ENCODE measurements at regions not wholly inside any gene's neighbourhood (a gene's known extent, or its start where the extent isn't known, plus 50 kb on each side); places are given as distances from the start of the nearest gene placed in this dataset.
"Not testable (repeated sequence)": the region's sequence is repeated elsewhere in the genome, so short reads cannot be mapped to it uniquely, and the experiment has no call there.

- H3K4me1 Mint-ChIP-seq = no peaks in the 10 kb centered on the region
- ChIA-PET CTCF (no interaction called here), POLR2A (no interaction called here)
- H3K27ac Mint-ChIP-seq = no peak overlapping the region
- H3K4me3 Mint-ChIP-seq = no peak overlapping the region
- no peaks in the 10 kb centered on the region for H3K9me3 Mint-ChIP-seq
- no peak for DNase-seq
- no peaks in the 10 kb centered on the region for H3K27me3 Mint-ChIP-seq
- no peaks in the 10 kb centered on the region for H3K36me3 Mint-ChIP-seq (ENCODE audit: low read depth)
Observed at GRCh38 chr18:56453631-56454030, 184.8 kb downstream of the TXNL1 start.

DNA sequence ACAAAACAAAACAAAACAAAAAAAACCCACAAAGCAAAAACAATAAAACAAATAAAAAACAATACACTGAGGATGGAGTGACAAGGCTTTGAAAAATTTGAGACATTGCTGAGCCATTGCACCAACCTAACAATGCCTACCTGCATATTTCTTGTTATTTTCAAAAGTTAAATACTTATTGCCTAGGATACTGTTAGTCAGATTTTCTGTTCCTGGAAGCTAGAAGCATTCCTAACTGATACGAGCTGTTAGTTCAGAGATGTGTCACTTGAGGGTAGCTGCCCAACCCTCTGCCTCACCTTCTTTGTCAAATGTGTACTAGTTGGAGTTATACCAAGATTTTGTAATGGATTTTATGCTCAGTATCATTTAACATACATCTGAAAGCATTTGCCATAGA lies 187.2 kb downstream of the TXNL1 start:
- Mint-ChIP-seq H3K9me3 (no peaks in the 10 kb centered on the region), H3K27me3 (no peaks in the 10 kb centered on the region), H3K36me3 (ENCODE audit: low read depth) (no peaks in the 10 kb centered on the region), H3K4me1 (no peaks in the 10 kb centered on the region), H3K4me3 (no peak overlapping the region), H3K27ac (no peak overlapping the region)
- CTCF ChIA-PET = no interaction called here
- DNase-seq = no peak
- POLR2A ChIA-PET = no interaction called here

DNA sequence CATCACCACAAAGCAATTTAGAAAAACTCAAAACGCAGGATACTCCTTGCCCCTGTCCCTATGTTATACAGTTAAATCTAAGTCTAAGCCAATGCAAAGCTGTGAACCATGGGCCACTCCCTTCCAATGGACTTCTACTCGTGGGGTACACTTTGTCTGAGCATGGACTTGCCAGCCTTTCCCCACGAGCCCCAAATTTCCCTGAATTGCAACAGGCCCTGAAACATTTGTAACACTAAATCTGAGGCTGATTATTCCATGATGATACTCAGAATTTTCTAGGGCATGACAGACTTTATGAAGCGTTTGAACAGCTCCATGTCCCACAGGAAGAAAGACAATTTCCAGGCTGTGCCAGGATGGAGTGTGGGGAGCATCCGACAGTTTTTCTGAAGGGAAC lies 189.6 kb downstream of the TXNL1 start:
- no peak overlapping the region for H3K4me3 Mint-ChIP-seq

GRCh38 chr18:56445422-56445821 lies 193.0 kb downstream of the TXNL1 start:
- no peak overlapping the region for H3K4me3 Mint-ChIP-seq
- H3K27me3 Mint-ChIP-seq = no peaks in the 10 kb centered on the region
- CTCF ChIA-PET = no interaction called here
- no peak for DNase-seq
- no peaks in the 10 kb centered on the region for H3K4me1 Mint-ChIP-seq
- no peak overlapping the region for H3K27ac Mint-ChIP-seq
- POLR2A ChIA-PET = no interaction called here
- no peaks in the 10 kb centered on the region for H3K9me3 Mint-ChIP-seq
- H3K36me3 Mint-ChIP-seq (ENCODE audit: low read depth) = no peaks in the 10 kb centered on the region

More for the DNA sequence above, 189.6 kb downstream of the TXNL1 start:
- H3K4me1 Mint-ChIP-seq = no peaks in the 10 kb centered on the region
- DNase-seq = no peak
- no peaks in the 10 kb centered on the region for H3K27me3 Mint-ChIP-seq
- ChIA-PET CTCF (no interaction called here), POLR2A (no interaction called here)
- no peaks in the 10 kb centered on the region for H3K9me3 Mint-ChIP-seq
- H3K36me3 Mint-ChIP-seq (ENCODE audit: low read depth) = no peaks in the 10 kb centered on the region
- no peak overlapping the region for H3K27ac Mint-ChIP-seq

- H3K4me1 Mint-ChIP-seq = no peaks in the 10 kb centered on the region
- ChIA-PET POLR2A (no interaction called here), CTCF (no interaction called here)
- H3K9me3 Mint-ChIP-seq = no peaks in the 10 kb centered on the region
- no peaks in the 10 kb centered on the region for H3K36me3 Mint-ChIP-seq (ENCODE audit: low read depth)
- no peak overlapping the region for H3K4me3 Mint-ChIP-seq
- no peak for DNase-seq
- H3K27ac Mint-ChIP-seq = no peak overlapping the region
- no peaks in the 10 kb centered on the region for H3K27me3 Mint-ChIP-seq
Observed at GRCh38 chr18:56444201-56444600, 194.2 kb downstream of the TXNL1 start.

GRCh38 chr18:56443166-56443907 lies 195.1 kb downstream of the TXNL1 start:
- Mint-ChIP-seq H3K9me3 (no peaks in the 10 kb centered on the region), H3K27me3 (no peaks in the 10 kb centered on the region), H3K4me3 (no peak overlapping the region), H3K36me3 (ENCODE audit: low read depth) (no peaks in the 10 kb centered on the region), H3K4me1 (no peaks in the 10 kb centered on the region), H3K27ac (no peak overlapping the region)
- CTCF ChIA-PET = no interaction called here
- no peak for DNase-seq
- POLR2A ChIA-PET = no interaction called here

DNA sequence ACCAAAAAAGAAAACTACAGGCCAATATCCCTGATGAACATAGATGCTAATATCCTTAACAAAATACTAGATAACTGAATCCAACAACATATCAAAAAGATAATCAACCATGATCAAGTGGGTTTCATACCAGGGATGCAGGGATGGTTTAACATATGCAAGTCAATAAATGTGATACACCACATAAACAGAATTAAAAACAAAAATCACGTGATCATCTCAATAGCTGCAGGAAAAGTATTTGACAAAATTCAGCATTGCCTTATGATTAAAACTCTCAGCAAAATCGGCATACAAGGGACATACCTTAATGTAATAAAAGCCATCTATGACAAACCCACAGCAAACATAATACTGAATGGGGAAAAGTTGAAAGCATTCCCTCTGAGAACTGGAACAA lies 199.9 kb downstream of the TXNL1 start:
- POLR2A ChIA-PET; H3K4me1 Mint-ChIP-seq; H3K4me3 Mint-ChIP-seq; DNase-seq; H3K27ac Mint-ChIP-seq; CTCF ChIA-PET; H3K9me3 Mint-ChIP-seq; H3K36me3 Mint-ChIP-seq (ENCODE audit: low read depth); H3K27me3 Mint-ChIP-seq: not testable (repeated sequence)

- ChIA-PET CTCF (no interaction called here), POLR2A (no interaction called here)
- no peak overlapping the region for H3K4me3 Mint-ChIP-seq
Observed at GRCh38 chr18:56436651-56437050, 201.7 kb downstream of the TXNL1 start.

DNA sequence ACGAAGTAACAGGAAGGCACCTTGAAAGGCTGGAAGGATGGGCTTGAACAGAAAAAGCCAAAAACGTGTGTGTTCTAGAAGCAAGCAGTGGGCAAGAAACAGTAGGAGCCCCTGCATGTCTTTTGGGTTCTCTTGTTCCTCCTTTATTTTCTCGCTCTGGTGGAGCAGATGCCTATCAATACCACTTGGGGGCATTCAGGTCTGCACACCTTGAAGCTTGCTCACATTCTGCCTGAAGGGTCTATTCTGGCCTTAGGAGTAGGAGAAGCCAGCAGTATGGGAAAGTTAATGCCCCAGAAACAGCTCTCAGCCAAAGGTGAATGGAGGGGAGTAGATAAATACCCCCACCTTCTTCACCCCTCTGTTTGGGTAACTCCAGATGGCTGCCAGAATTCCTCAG lies 204.5 kb downstream of the TXNL1 start:
- Mint-ChIP-seq H3K4me3 (no peak overlapping the region), H3K27ac (no peak overlapping the region), H3K9me3 (no peaks in the 10 kb centered on the region), H3K4me1 (no peaks in the 10 kb centered on the region), H3K27me3 (no peaks in the 10 kb centered on the region), H3K36me3 (ENCODE audit: low read depth) (no peaks in the 10 kb centered on the region)
- DNase-seq = no peak
- POLR2A ChIA-PET = no interaction called here
- CTCF ChIA-PET = no interaction called here

More at GRCh38 chr18:56436651-56437050, 201.7 kb downstream of the TXNL1 start:
- no peaks in the 10 kb centered on the region for H3K27me3 Mint-ChIP-seq
- H3K9me3 Mint-ChIP-seq = no peaks in the 10 kb centered on the region
- no peak for DNase-seq
- no peak overlapping the region for H3K27ac Mint-ChIP-seq
- H3K36me3 Mint-ChIP-seq (ENCODE audit: low read depth) = no peaks in the 10 kb centered on the region
- H3K4me1 Mint-ChIP-seq = no peaks in the 10 kb centered on the region

DNA sequence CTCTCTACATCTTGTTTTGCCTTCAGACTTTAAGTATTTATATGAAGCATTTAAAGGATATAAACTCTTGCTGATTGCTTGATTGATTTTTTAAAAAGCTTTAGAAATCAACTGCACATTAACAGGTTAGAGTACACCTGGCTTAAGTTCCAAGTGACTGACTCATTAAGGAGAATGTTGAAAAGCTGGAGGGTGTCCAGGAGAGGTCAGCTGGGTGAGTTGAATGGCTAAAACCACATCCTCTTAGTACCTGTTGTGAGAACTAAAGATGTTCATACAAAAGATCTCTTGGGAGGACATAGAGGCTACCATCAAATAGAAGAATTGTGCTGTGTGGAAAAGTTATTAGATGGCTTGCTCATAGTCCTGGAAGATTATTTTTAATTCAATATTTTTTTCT lies 206.8 kb downstream of the TXNL1 start:
- no peak for DNase-seq
- Mint-ChIP-seq H3K27ac (no peak overlapping the region), H3K4me1 (no peaks in the 10 kb centered on the region), H3K27me3 (peaks cover 2% of the 10 kb centered on the region), H3K36me3 (ENCODE audit: low read depth) (no peaks in the 10 kb centered on the region), H3K9me3 (peaks cover 4% of the 10 kb centered on the region), H3K4me3 (no peak overlapping the region)
- CTCF ChIA-PET = no interaction called here
- POLR2A ChIA-PET = no interaction called here

- H3K27ac Mint-ChIP-seq = no peak overlapping the region
- no peaks in the 10 kb centered on the region for H3K36me3 Mint-ChIP-seq (ENCODE audit: low read depth)
- no peak overlapping the region for H3K4me3 Mint-ChIP-seq
- H3K4me1 Mint-ChIP-seq = no peaks in the 10 kb centered on the region
- POLR2A ChIA-PET = no interaction called here
- no peak for DNase-seq
- H3K9me3 Mint-ChIP-seq = peaks cover 4% of the 10 kb centered on the region
- CTCF ChIA-PET = no interaction called here
- peaks cover 4% of the 10 kb centered on the region for H3K27me3 Mint-ChIP-seq
Observed at GRCh38 chr18:56423626-56424025, 214.8 kb downstream of the TXNL1 start.

DNA sequence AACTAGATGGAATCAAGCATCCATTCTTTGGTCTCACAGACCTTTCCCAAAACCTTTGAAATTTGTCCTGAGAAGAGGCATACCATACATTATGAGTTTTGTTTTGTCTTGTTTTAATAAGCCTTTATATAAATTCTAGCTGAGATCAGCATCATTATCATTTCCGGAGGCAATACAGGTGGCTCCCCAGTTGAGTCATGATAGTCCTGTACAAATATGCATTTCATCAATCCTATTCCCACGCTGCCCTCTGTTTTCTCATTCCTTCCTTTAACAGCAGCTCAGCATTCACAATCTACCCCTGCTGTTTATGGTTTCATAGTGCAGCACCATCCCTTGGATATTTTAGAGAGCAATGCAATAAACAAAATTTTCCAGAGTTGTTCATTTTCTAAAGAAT lies 216.7 kb downstream of the TXNL1 start:
- Mint-ChIP-seq H3K36me3 (ENCODE audit: low read depth) (no peaks in the 10 kb centered on the region), H3K4me1 (no peaks in the 10 kb centered on the region), H3K27ac (no peak overlapping the region), H3K27me3 (peaks cover 2% of the 10 kb centered on the region), H3K4me3 (no peak overlapping the region), H3K9me3 (peaks cover 2% of the 10 kb centered on the region)
- ChIA-PET CTCF (no interaction called here), POLR2A (no interaction called here)
- DNase-seq = no peak

GRCh38 chr18:56420868-56421267 lies 217.5 kb downstream of the TXNL1 start:
- H3K27ac Mint-ChIP-seq; H3K9me3 Mint-ChIP-seq; DNase-seq; CTCF ChIA-PET; H3K36me3 Mint-ChIP-seq (ENCODE audit: low read depth); H3K4me1 Mint-ChIP-seq; POLR2A ChIA-PET; H3K27me3 Mint-ChIP-seq; H3K4me3 Mint-ChIP-seq: not testable (repeated sequence)

- ChIA-PET POLR2A (no interaction called here), CTCF (no interaction called here)
- Mint-ChIP-seq H3K9me3 (peaks cover 6% of the 10 kb centered on the region), H3K4me1 (no peaks in the 10 kb centered on the region), H3K4me3 (no peak overlapping the region), H3K27ac (no peak overlapping the region), H3K27me3 (no peaks in the 10 kb centered on the region), H3K36me3 (ENCODE audit: low read depth) (no peaks in the 10 kb centered on the region)
- DNase-seq = no peak
Observed at GRCh38 chr18:56414357-56414756, 224.0 kb downstream of the TXNL1 start.

All from activated CD4-positive, alpha-beta T cell treated with anti-CD3 and anti-CD28 coated beads, Interleukin-2, amount 10 ng/mL, durations not matched to agents 7 days and 5 days (primary cell).